GM13977 (cell line): ENCODE measurements at regions not wholly inside any gene's neighbourhood (a gene's known extent, or its start where the extent isn't known, plus 50 kb on each side); places are given as distances from the start of the nearest gene placed in this dataset.
"Not testable (repeated sequence)": the region's sequence is repeated elsewhere in the genome, so short reads cannot be mapped to it uniquely, and the experiment has no call there.

Source experiments
- DNase-seq: peaks from one replicate; pipeline ENCODE4 v3.0.0; 2012; ENCODE audit warnings: low spot score
- in situ Hi-C: fragments of 300-500 bp; cut with MboI; formaldehyde crosslinking; loops from one replicate; pipeline ENCODE4 v1.12.0; 2022; ENCODE audit warnings: low sequenced_read_pairs, low pct_unique_long_range_greater_than_20kb, mixed read lengths, inconsistent platforms; ENCODE audit not compliant: unreplicated experiment
- TF ChIP-seq, protein P1 (sequence below): IDR thresholded peaks from 2 replicates; pipeline ENCODE4 v1.5.1; 2012; ENCODE audit warnings: mild to moderate bottlenecking, control low read depth; ENCODE audit not compliant: insufficient read depth; ENCODE audit errors: extremely low read depth, missing control alignments

GRCh38 chr3:99559196-99559595 is 79.2 kb upstream of the COL8A1 start:
- TF ChIP-seq, protein P1, sequence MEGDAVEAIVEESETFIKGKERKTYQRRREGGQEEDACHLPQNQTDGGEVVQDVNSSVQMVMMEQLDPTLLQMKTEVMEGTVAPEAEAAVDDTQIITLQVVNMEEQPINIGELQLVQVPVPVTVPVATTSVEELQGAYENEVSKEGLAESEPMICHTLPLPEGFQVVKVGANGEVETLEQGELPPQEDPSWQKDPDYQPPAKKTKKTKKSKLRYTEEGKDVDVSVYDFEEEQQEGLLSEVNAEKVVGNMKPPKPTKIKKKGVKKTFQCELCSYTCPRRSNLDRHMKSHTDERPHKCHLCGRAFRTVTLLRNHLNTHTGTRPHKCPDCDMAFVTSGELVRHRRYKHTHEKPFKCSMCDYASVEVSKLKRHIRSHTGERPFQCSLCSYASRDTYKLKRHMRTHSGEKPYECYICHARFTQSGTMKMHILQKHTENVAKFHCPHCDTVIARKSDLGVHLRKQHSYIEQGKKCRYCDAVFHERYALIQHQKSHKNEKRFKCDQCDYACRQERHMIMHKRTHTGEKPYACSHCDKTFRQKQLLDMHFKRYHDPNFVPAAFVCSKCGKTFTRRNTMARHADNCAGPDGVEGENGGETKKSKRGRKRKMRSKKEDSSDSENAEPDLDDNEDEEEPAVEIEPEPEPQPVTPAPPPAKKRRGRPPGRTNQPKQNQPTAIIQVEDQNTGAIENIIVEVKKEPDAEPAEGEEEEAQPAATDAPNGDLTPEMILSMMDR: no peak
- in situ Hi-C loops: no loop called here

DNA sequence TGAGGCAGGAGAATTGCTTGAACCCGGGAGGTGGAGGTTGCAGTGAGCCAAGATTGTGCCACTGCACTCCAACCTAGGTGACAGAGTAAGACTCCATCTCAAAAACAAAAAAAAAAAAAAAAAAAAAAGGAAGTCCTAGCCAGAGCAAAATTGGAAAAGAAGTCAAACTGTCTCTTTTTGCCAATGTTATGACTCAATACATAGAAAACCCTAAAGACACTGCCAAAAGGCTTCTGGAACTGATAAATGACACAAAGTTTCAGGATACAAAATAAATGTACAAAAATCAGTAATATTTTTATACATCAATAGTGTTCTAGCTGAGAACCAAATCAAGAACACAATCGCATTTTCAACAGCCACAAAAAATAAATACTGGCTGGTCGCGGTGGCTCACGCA is 82.5 kb upstream of the COL8A1 start:
- DNase-seq, in situ Hi-C loops: not testable (repeated sequence)

More at GRCh38 chr3:99559196-99559595, 79.2 kb upstream of the COL8A1 start:
- no peak for DNase-seq

GRCh38 chr3:99551520-99551919 is 86.9 kb upstream of the COL8A1 start:
- in situ Hi-C loops: no loop called here
- TF ChIP-seq, protein P1: no peak
- DNase-seq: no peak

DNA sequence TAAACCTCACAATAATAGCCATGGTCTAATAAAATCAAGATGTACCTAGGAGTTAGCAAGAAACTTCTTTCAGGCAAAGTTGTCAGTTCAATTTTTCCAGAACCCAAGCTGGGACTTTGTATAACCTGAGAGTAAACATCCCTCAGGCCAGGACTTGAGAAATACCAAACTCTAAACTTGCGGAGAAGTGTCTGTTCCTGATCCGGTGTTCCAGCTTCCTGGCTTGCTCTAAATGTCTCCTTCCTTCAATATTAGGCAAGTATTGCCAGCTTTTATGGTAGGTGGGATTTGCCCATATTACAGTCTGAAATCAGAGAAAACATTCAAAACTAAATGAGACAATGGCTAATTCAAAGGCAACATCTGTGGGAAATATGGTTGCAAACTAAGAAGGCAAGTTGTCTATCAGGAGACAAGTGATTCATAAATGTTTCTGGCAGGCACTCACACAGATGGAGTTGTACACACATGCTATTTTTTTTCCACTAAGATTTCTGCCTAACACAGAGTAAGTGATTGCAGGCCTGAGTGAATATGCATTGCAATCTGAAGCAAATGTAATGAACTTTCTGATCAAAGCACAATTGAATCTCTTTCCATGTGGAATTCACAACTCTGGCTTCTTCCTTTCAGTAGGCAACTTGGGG is 88.3 kb upstream of the COL8A1 start:
- DNase-seq: no peak
- in situ Hi-C loops: no loop called here
- TF ChIP-seq, protein P1: no peak

GRCh38 chr3:99549220-99549619 is 89.2 kb upstream of the COL8A1 start:
- TF ChIP-seq, protein P1: no peak
- in situ Hi-C loops: no loop called here
- DNase-seq: no peak

GRCh38 chr3:99548674-99549073 is 89.7 kb upstream of the COL8A1 start:
- TF ChIP-seq, protein P1: no peak
- no peak for DNase-seq
- in situ Hi-C loops: no loop called here

GRCh38 chr3:99545941-99546580 is 92.3 kb upstream of the COL8A1 start:
- in situ Hi-C loops: no loop called here
- DNase-seq: no peak
- TF ChIP-seq, protein P1: no peak
